Uterus (tissue), 2 donors: ENCODE measurements at regions not wholly inside any gene's neighbourhood (a gene's known extent, or its start where the extent isn't known, plus 50 kb on each side); places are given as distances from the start of the nearest gene placed in this dataset.

Source experiments
- CTCF ChIP-seq, 4 experiments: fragments of 200-600 bp in 2 of 4; fragments of 450-650 bp in 2 of 4; sonication (generic) in 2 of 4; IDR thresholded peaks; one replicate each; pipeline ENCODE4 v1.5.1; 2016 to 2019; ENCODE audit warnings: antibody characterized with exemption in 4 of 4, mild to moderate bottlenecking in 2 of 4, moderate library complexity in 1 of 4
- POLR2A ChIP-seq, 2 donors: fragments of 450-650 bp; IDR thresholded peaks; one replicate each; pipeline ENCODE4 v1.6.1; 2016; ENCODE audit warnings: antibody characterized with exemption in 2 of 2, mild to moderate bottlenecking in 1 of 2, moderate library complexity in 1 of 2

GRCh38 chr4:13706120-13706519 is 78.6 kb upstream of the BOD1L1 start:
- TF ChIP-seq CTCF (IDR thresholded peaks at IDR 0.05): no peak
- TF ChIP-seq POLR2A (IDR thresholded peaks at IDR 0.05): no peak
